ENCODE measurements at regions not wholly inside any gene's neighbourhood (a gene's known extent, or its start where the extent isn't known, plus 50 kb on each side); places are given as distances from the start of the nearest gene placed in this dataset.
"Not testable (repeated sequence)": the region's sequence is repeated elsewhere in the genome, so short reads cannot be mapped to it uniquely, and the experiment has no call there.

GRCh38 chr17:78305801-78306200, 54.1 kb downstream of the SOCS3 start:
- DNase-seq (ENCODE audit: low read depth) = no peak

- no peak for DNase-seq (ENCODE audit: low read depth)
Observed at GRCh38 chr17:78304549-78305037, 55.3 kb downstream of the SOCS3 start.

- DNase-seq (ENCODE audit: low read depth) = no peak
Observed at GRCh38 chr17:78302478-78302877, 57.4 kb downstream of the SOCS3 start.

- DNase-seq (ENCODE audit: low read depth) = no peak
Observed at GRCh38 chr17:78301821-78302213, 58.1 kb downstream of the SOCS3 start.

GRCh38 chr17:78300962-78301820, 58.7 kb downstream of the SOCS3 start:
- DNase-seq (ENCODE audit: low read depth) = peak; percentile 39

- no peak for DNase-seq (ENCODE audit: low read depth)
Observed at GRCh38 chr17:78299049-78299448, 60.8 kb downstream of the SOCS3 start.

GRCh38 chr17:78294776-78295175, 63.3 kb downstream of the TMEM235 start:
- DNase-seq (ENCODE audit: low read depth) = peak; percentile 64

GRCh38 chr17:78294356-78294755, 62.9 kb downstream of the TMEM235 start:
- DNase-seq (ENCODE audit: low read depth) = no peak

- not testable (repeated sequence) for DNase-seq (ENCODE audit: low read depth)
Observed at GRCh38 chr17:78293151-78293550, 61.7 kb downstream of the TMEM235 start.

GRCh38 chr17:78291944-78292910, 60.8 kb downstream of the TMEM235 start:
- no peak for DNase-seq (ENCODE audit: low read depth)

- no peak for DNase-seq (ENCODE audit: low read depth)
Observed at GRCh38 chr17:78290721-78291120, 59.3 kb downstream of the TMEM235 start.
